ENCODE measurements at regions not wholly inside any gene's neighbourhood (a gene's known extent, or its start where the extent isn't known, plus 50 kb on each side); places are given as distances from the start of the nearest gene placed in this dataset.

GRCh38 chr5:27906931-27907601, 868.7 kb upstream of the CDH9 start:
- Histone ChIP-seq H3K27ac (ENCODE audit: insufficient read depth, low read length) (no peak overlapping the region), H2AFZ (ENCODE audit: low read length) (no peak overlapping the region), H3K9me3 (ENCODE audit: control insufficient read depth, insufficient read depth, low read depth, low read length) (no peaks in the 10 kb centered on the region), H3K9ac (ENCODE audit: insufficient read depth, low read length) (no peak overlapping the region), H4K20me1 (ENCODE audit: control insufficient read depth, extremely low read depth, insufficient read depth, low read length) (no peaks in the 10 kb centered on the region), H3K4me3 (replicated peaks in 1 of 4; ENCODE audit: control extremely low read depth in 1 of 4, insufficient read depth in 1 of 4, low read depth in 3 of 4, low read length in 4 of 4) (no peak overlapping the region), H3K4me2 (ENCODE audit: extremely low read depth, insufficient read depth, low read length) (no peak overlapping the region), H3K4me1 (ENCODE audit: control insufficient read depth, extremely low read depth, insufficient read depth, low read length) (no peaks in the 10 kb centered on the region), H3K36me3 (ENCODE audit: control insufficient read depth, insufficient read depth, low read length) (no peaks in the 10 kb centered on the region), H3K27me3 (ENCODE audit: control insufficient read depth, insufficient read depth, low read length) (no peaks in the 10 kb centered on the region), H3K79me2 (ENCODE audit: control insufficient read depth, insufficient read depth, low read length) (no peaks in the 10 kb centered on the region)
- DNase-seq (ENCODE audit: low read depth in 2 of 2) = peak in 1 of 2 donors; percentile 0
- TF ChIP-seq EZH2 (IDR thresholded peaks at IDR 0.05; ENCODE audit: low read length, missing control alignments) = no peak

DNA sequence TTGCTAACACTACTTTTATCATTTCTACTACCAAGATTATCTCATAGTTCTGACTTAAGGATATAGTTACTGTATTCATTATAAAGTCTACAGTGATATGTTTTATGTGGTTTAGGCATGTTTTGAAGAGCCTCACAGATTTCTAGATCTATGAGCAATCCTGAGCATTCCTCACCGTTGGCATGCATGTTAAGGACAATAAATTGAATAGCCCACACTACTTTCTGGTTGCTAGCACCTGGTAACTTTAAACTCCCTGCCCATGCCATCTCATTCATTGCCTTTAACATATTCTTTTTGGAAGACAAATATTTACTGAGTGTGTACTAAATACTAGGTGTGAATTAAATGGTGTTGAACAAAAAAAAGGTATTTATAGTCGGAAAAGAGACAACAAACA, 868.1 kb upstream of the CDH9 start:
- no peak overlapping the region for H3K4me3 ChIP-seq (replicated peaks in 1 of 4; ENCODE audit: control extremely low read depth in 1 of 4, insufficient read depth in 1 of 4, low read depth in 3 of 4, low read length in 4 of 4)
- TF ChIP-seq, protein P1, sequence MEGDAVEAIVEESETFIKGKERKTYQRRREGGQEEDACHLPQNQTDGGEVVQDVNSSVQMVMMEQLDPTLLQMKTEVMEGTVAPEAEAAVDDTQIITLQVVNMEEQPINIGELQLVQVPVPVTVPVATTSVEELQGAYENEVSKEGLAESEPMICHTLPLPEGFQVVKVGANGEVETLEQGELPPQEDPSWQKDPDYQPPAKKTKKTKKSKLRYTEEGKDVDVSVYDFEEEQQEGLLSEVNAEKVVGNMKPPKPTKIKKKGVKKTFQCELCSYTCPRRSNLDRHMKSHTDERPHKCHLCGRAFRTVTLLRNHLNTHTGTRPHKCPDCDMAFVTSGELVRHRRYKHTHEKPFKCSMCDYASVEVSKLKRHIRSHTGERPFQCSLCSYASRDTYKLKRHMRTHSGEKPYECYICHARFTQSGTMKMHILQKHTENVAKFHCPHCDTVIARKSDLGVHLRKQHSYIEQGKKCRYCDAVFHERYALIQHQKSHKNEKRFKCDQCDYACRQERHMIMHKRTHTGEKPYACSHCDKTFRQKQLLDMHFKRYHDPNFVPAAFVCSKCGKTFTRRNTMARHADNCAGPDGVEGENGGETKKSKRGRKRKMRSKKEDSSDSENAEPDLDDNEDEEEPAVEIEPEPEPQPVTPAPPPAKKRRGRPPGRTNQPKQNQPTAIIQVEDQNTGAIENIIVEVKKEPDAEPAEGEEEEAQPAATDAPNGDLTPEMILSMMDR (conservative IDR thresholded peaks at IDR 0.05 in 1 of 2, IDR thresholded peaks at IDR 0.05 in 1 of 2; ENCODE audit: low read depth in 1 of 2, low read length in 2 of 2) = no peak
- TF ChIP-seq EZH2 (IDR thresholded peaks at IDR 0.05; ENCODE audit: low read length, missing control alignments) = no peak
- H3K27me3 ChIP-seq (ENCODE audit: control insufficient read depth, insufficient read depth, low read length) = no peaks in the 10 kb centered on the region
- no peak overlapping the region for H2AFZ ChIP-seq (ENCODE audit: low read length)
- no peaks in the 10 kb centered on the region for H3K4me1 ChIP-seq (ENCODE audit: control insufficient read depth, extremely low read depth, insufficient read depth, low read length)
- DNase-seq (ENCODE audit: low read depth in 2 of 2) = no peak
- no peak overlapping the region for H3K9ac ChIP-seq (ENCODE audit: insufficient read depth, low read length)
- no peaks in the 10 kb centered on the region for H3K79me2 ChIP-seq (ENCODE audit: control insufficient read depth, insufficient read depth, low read length)
- H3K27ac ChIP-seq (ENCODE audit: insufficient read depth, low read length) = no peak overlapping the region
- no peaks in the 10 kb centered on the region for H3K9me3 ChIP-seq (ENCODE audit: control insufficient read depth, insufficient read depth, low read depth, low read length)
- H3K4me2 ChIP-seq (ENCODE audit: extremely low read depth, insufficient read depth, low read length) = no peak overlapping the region
- no peaks in the 10 kb centered on the region for H3K36me3 ChIP-seq (ENCODE audit: control insufficient read depth, insufficient read depth, low read length)
- no peaks in the 10 kb centered on the region for H4K20me1 ChIP-seq (ENCODE audit: control insufficient read depth, extremely low read depth, insufficient read depth, low read length)

- Histone ChIP-seq H3K9me3 (ENCODE audit: control insufficient read depth, insufficient read depth, low read depth, low read length) (no peaks in the 10 kb centered on the region), H3K36me3 (ENCODE audit: control insufficient read depth, insufficient read depth, low read length) (no peaks in the 10 kb centered on the region), H3K4me1 (ENCODE audit: control insufficient read depth, extremely low read depth, insufficient read depth, low read length) (no peaks in the 10 kb centered on the region), H3K27ac (ENCODE audit: insufficient read depth, low read length) (no peak overlapping the region), H3K4me2 (ENCODE audit: extremely low read depth, insufficient read depth, low read length) (no peak overlapping the region), H3K79me2 (ENCODE audit: control insufficient read depth, insufficient read depth, low read length) (no peaks in the 10 kb centered on the region), H3K4me3 (replicated peaks in 1 of 4; ENCODE audit: control extremely low read depth in 1 of 4, insufficient read depth in 1 of 4, low read depth in 3 of 4, low read length in 4 of 4) (no peak overlapping the region), H3K9ac (ENCODE audit: insufficient read depth, low read length) (no peak overlapping the region), H3K27me3 (ENCODE audit: control insufficient read depth, insufficient read depth, low read length) (no peaks in the 10 kb centered on the region), H2AFZ (ENCODE audit: low read length) (no peak overlapping the region), H4K20me1 (ENCODE audit: control insufficient read depth, extremely low read depth, insufficient read depth, low read length) (no peaks in the 10 kb centered on the region)
- no peak for TF ChIP-seq EZH2 (IDR thresholded peaks at IDR 0.05; ENCODE audit: low read length, missing control alignments)
- TF ChIP-seq, protein P1 (conservative IDR thresholded peaks at IDR 0.05 in 1 of 2, IDR thresholded peaks at IDR 0.05 in 1 of 2; ENCODE audit: low read depth in 1 of 2, low read length in 2 of 2) = no peak
- DNase-seq (ENCODE audit: low read depth in 2 of 2) = no peak
Measured at GRCh38 chr5:27900761-27901160, 862.4 kb upstream of the CDH9 start.

Data from fibroblast of lung (primary cell).